ENCODE measurements at regions not wholly inside any gene's neighbourhood (a gene's known extent, or its start where the extent isn't known, plus 50 kb on each side); places are given as distances from the start of the nearest gene placed in this dataset.

DNA sequence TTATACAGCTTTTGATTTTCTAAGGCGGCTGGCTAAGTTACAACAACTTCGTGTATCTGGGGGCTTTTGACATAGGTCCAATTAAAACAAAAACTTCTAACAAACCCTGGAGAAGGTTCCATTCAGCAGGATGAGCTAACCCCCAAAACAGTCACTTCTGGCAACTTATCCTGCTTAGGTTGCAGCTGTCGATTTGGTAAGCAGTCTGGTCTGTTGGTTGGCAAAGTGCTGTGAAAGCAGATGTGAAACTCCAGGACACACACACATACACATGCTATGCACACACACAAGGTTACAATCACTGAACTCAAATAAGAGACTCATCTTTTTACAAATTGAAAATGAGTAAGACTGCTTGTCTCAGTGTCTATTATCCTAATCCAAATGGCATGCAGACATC, 119.0 kb upstream of the STMND1 start:
- no peaks in the 10 kb centered on the region for H3K27me3 ChIP-seq (ENCODE audit: insufficient read depth, low read depth, low read length)
- TF ChIP-seq SMC3 (conservative IDR thresholded peaks at IDR 0.05; ENCODE audit: poor library complexity) (no peak), MXI1 (conservative IDR thresholded peaks at IDR 0.05; ENCODE audit: poor library complexity, severe bottlenecking) (no peak), TAF1 (IDR thresholded peaks at IDR 0.05; ENCODE audit: low read depth) (no peak), EP300 (conservative IDR thresholded peaks at IDR 0.05; ENCODE audit: poor library complexity, severe bottlenecking) (no peak), RAD21 (conservative IDR thresholded peaks at IDR 0.05) (no peak), EZH2 (IDR thresholded peaks at IDR 0.05; ENCODE audit: borderline replicate concordance, insufficient read depth, low read length, poor library complexity, severe bottlenecking) (no peak), POLR2AphosphoS5 (IDR thresholded peaks at IDR 0.05) (no peak)
- TF ChIP-seq, protein P1, sequence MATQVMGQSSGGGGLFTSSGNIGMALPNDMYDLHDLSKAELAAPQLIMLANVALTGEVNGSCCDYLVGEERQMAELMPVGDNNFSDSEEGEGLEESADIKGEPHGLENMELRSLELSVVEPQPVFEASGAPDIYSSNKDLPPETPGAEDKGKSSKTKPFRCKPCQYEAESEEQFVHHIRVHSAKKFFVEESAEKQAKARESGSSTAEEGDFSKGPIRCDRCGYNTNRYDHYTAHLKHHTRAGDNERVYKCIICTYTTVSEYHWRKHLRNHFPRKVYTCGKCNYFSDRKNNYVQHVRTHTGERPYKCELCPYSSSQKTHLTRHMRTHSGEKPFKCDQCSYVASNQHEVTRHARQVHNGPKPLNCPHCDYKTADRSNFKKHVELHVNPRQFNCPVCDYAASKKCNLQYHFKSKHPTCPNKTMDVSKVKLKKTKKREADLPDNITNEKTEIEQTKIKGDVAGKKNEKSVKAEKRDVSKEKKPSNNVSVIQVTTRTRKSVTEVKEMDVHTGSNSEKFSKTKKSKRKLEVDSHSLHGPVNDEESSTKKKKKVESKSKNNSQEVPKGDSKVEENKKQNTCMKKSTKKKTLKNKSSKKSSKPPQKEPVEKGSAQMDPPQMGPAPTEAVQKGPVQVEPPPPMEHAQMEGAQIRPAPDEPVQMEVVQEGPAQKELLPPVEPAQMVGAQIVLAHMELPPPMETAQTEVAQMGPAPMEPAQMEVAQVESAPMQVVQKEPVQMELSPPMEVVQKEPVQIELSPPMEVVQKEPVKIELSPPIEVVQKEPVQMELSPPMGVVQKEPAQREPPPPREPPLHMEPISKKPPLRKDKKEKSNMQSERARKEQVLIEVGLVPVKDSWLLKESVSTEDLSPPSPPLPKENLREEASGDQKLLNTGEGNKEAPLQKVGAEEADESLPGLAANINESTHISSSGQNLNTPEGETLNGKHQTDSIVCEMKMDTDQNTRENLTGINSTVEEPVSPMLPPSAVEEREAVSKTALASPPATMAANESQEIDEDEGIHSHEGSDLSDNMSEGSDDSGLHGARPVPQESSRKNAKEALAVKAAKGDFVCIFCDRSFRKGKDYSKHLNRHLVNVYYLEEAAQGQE (IDR thresholded peaks at IDR 0.05; ENCODE audit: borderline replicate concordance), result no peak
- TF ChIP-seq, protein P2, sequence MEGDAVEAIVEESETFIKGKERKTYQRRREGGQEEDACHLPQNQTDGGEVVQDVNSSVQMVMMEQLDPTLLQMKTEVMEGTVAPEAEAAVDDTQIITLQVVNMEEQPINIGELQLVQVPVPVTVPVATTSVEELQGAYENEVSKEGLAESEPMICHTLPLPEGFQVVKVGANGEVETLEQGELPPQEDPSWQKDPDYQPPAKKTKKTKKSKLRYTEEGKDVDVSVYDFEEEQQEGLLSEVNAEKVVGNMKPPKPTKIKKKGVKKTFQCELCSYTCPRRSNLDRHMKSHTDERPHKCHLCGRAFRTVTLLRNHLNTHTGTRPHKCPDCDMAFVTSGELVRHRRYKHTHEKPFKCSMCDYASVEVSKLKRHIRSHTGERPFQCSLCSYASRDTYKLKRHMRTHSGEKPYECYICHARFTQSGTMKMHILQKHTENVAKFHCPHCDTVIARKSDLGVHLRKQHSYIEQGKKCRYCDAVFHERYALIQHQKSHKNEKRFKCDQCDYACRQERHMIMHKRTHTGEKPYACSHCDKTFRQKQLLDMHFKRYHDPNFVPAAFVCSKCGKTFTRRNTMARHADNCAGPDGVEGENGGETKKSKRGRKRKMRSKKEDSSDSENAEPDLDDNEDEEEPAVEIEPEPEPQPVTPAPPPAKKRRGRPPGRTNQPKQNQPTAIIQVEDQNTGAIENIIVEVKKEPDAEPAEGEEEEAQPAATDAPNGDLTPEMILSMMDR (IDR thresholded peaks at IDR 0.05; ENCODE audit: poor library complexity, severe bottlenecking), result no peak

DNA sequence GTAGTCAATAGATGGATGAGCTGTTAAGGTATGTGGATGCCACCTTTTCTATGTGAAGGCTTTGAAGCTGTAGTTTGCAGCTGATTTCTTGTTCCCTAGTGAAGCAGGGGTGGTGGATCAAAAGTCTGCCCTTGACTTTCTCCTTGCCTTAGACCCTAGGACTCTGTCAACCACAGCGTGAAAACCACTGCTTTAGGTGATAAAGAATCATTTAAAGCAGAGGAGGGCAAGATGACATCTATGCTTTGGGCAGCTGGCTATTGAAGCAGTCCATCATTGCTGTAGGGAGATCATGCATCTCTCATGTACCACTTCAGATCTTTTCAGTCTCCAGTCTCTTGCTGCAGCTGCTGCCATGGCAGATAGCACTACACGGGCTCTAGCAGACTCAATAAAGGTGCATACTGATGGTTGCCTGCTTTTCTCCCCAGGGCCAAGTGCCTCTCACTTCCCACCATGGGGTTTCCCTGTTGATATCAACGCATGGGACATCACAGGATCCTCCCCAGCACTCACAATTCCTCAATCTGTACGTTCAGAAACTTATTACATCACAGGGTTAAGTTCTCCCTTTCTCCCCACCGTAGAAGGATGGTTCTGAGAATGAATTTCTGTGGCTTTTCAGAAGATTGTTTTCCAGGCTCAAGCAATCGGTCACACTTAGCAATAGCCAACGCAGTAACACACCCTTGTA, 122.0 kb upstream of the STMND1 start:
- Histone ChIP-seq H4K20me1 (ENCODE audit: insufficient read depth) (no peaks in the 10 kb centered on the region), H3K9me2 (ENCODE audit: insufficient read depth, low read length) (no peaks in the 10 kb centered on the region), H3K27me3 (ENCODE audit: insufficient read depth, low read depth, low read length) (no peaks in the 10 kb centered on the region), H3K27ac (ENCODE audit: low read length) (no peak overlapping the region), H3K4me3 (ENCODE audit: low read length) (no peak overlapping the region), H3K9ac (ENCODE audit: low read length) (no peak overlapping the region), H3K9me3 (ENCODE audit: low read length) (no peaks in the 10 kb centered on the region), H3K79me2 (replicated peaks; ENCODE audit: insufficient read depth, low read length) (no peaks in the 10 kb centered on the region), H3F3A (ENCODE audit: insufficient read depth, low read length, poor library complexity, severe bottlenecking) (peaks cover 5% of the 10 kb centered on the region), H3K36me3 (ENCODE audit: insufficient read depth, low read length) (no peaks in the 10 kb centered on the region), H2AFZ (ENCODE audit: low read depth, low read length) (no peak overlapping the region), H3K4me2 (ENCODE audit: low read length) (no peak overlapping the region)
- TF ChIP-seq TAF1 (IDR thresholded peaks at IDR 0.05; ENCODE audit: low read depth) (no peak), SMC3 (conservative IDR thresholded peaks at IDR 0.05; ENCODE audit: poor library complexity) (no peak), RAD21 (conservative IDR thresholded peaks at IDR 0.05) (no peak)
- TF ChIP-seq, protein P2 (IDR thresholded peaks at IDR 0.05; ENCODE audit: poor library complexity, severe bottlenecking), result no peak
- TF ChIP-seq, protein P1 (IDR thresholded peaks at IDR 0.05; ENCODE audit: borderline replicate concordance), result no peak

More for the DNA sequence above, 119.0 kb upstream of the STMND1 start:
- no peak overlapping the region for H3K4me3 ChIP-seq (ENCODE audit: low read length)
- no peak overlapping the region for H3K27ac ChIP-seq (ENCODE audit: low read length)
- H3K9me2 ChIP-seq (ENCODE audit: insufficient read depth, low read length), result no peaks in the 10 kb centered on the region
- no peak overlapping the region for H3K9ac ChIP-seq (ENCODE audit: low read length)
- H3F3A ChIP-seq (ENCODE audit: insufficient read depth, low read length, poor library complexity, severe bottlenecking), result peaks cover 7% of the 10 kb centered on the region
- no peaks in the 10 kb centered on the region for H3K36me3 ChIP-seq (ENCODE audit: insufficient read depth, low read length)
- no peaks in the 10 kb centered on the region for H3K9me3 ChIP-seq (ENCODE audit: low read length)
- H3K79me2 ChIP-seq (replicated peaks; ENCODE audit: insufficient read depth, low read length), result no peaks in the 10 kb centered on the region
- no peak overlapping the region for H2AFZ ChIP-seq (ENCODE audit: low read depth, low read length)
- no peaks in the 10 kb centered on the region for H4K20me1 ChIP-seq (ENCODE audit: insufficient read depth)
- H3K4me2 ChIP-seq (ENCODE audit: low read length), result no peak overlapping the region
